Progenitor cell of endocrine pancreas (in vitro differentiated cells): ENCODE measurements at regions not wholly inside any gene's neighbourhood (a gene's known extent, or its start where the extent isn't known, plus 50 kb on each side); places are given as distances from the start of the nearest gene placed in this dataset.
A peak's percentile ranks its signal among the peaks of the same experiment; 100 is the strongest.

Source experiments
- DNase-seq: peaks from one replicate; pipeline ENCODE4 v3.0.0; 2021; ENCODE audit warnings: low spot score; ENCODE audit not compliant: unreplicated experiment
- H3K27ac Mint-ChIP-seq: 2 replicates; pipeline ENCODE4 v1.8.0; 2021; ENCODE audit warnings: mild to moderate bottlenecking, moderate library complexity, mixed read lengths
- H3K27me3 Mint-ChIP-seq: 2 replicates; pipeline ENCODE4 v1.8.0; 2021; ENCODE audit warnings: mixed read lengths
- H3K36me3 Mint-ChIP-seq: 2 replicates; pipeline ENCODE4 v1.8.0; 2022; ENCODE audit warnings: mixed read lengths; ENCODE audit not compliant: insufficient read depth
- H3K4me1 Mint-ChIP-seq: 2 replicates; pipeline ENCODE4 v1.8.0; 2021; ENCODE audit warnings: low read depth, mixed read lengths
- H3K4me3 Mint-ChIP-seq: 2 replicates; pipeline ENCODE4 v1.8.0; 2021; ENCODE audit warnings: low read depth, mild to moderate bottlenecking, moderate library complexity, mixed read lengths
- H3K9me3 Mint-ChIP-seq: 2 replicates; pipeline ENCODE4 v1.8.0; 2021; ENCODE audit warnings: low read depth, mixed read lengths
- TF ChIP-seq, protein P1 (sequence below): fragments of 200-600 bp; sonication (generic); IDR thresholded peaks from one replicate; pipeline ENCODE4 v1.5.0; 2021; ENCODE audit warnings: antibody characterized with exemption, mild to moderate bottlenecking; ENCODE audit not compliant: unreplicated experiment

DNA sequence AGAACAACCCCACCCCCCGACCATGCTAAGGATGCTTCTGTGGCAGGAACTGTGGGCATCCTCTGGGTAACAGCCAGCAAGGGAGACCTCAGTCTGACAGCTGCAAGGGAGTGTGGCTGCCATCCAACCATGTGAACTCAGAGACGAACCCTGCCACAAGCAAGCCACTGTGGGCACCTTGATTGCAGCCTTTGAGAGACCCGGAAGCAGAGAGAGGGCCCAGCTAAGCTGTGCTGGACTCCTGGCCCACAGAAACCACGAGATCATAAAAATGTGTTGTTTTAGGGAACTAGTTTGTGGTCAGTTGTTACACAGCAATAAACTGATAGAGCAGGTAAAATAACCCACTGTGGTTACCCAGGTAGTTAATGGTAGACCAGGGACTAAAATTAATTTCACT is 414.6 kb downstream of the CDH26 start:
- peaks cover 25% of the 10 kb centered on the region for H3K27me3 Mint-ChIP-seq
- H3K27ac Mint-ChIP-seq = peak overlapping the region; percentile 2
- peaks cover 29% of the 10 kb centered on the region for H3K9me3 Mint-ChIP-seq
- no peak for DNase-seq
- H3K36me3 Mint-ChIP-seq = no peaks in the 10 kb centered on the region
- TF ChIP-seq, protein P1, sequence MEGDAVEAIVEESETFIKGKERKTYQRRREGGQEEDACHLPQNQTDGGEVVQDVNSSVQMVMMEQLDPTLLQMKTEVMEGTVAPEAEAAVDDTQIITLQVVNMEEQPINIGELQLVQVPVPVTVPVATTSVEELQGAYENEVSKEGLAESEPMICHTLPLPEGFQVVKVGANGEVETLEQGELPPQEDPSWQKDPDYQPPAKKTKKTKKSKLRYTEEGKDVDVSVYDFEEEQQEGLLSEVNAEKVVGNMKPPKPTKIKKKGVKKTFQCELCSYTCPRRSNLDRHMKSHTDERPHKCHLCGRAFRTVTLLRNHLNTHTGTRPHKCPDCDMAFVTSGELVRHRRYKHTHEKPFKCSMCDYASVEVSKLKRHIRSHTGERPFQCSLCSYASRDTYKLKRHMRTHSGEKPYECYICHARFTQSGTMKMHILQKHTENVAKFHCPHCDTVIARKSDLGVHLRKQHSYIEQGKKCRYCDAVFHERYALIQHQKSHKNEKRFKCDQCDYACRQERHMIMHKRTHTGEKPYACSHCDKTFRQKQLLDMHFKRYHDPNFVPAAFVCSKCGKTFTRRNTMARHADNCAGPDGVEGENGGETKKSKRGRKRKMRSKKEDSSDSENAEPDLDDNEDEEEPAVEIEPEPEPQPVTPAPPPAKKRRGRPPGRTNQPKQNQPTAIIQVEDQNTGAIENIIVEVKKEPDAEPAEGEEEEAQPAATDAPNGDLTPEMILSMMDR = no peak
- H3K4me1 Mint-ChIP-seq = peaks cover 15% of the 10 kb centered on the region
- H3K4me3 Mint-ChIP-seq = no peak overlapping the region

DNA sequence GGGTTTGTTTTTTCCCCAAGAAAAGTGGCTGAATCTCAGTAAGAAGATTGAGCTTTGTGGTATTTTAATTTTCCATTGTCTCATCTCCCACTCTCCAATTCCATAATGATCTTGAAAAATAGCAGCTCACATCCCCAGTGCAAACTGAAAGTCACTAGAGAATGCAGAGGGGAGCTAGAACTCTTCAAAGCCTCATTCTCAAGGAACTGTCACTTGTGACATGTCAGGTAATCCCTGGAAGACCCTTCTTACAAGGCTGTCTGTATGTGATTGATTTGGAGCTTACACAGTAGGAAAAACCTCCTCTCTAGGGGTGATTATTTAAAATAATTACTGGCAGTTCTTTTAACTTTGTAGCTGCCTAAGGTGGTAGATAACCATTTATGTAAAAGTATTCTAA is 420.4 kb downstream of the CDH26 start:
- peaks cover 10% of the 10 kb centered on the region for H3K9me3 Mint-ChIP-seq

DNA sequence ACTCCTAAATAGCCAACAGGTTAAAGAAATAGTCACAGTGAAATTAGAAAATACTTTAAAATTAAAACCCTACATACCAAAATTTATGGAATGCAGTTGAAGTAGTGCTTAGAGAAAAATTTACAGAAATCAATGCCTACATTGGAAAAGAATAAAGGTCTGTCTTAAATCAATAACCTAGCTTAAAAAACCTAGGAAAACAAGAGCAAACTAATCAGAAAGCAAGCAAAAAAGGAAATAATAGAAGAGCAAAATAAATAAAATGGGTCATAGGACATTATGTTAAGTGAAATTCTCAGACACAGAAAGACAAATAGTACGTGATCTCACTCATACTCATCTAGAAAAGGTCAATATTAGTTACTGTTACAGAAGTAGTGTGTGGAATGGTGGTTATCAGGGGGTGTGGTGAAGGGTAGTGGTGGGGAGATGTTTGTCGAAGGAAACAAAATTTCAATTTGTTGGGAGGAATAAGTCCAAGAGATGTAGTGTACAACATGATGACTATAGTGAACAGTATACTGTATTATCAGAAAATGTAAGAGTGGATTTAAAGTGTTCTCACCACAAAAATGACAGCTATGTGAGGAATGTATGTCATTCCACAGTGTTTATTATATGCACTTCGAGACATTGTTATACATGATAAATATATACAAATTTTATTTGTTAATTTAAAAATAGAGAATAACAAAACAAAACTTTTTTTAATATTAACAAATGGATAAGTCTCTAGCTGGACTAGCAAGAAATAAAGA is 423.6 kb downstream of the CDH26 start:
- peaks cover 6% of the 10 kb centered on the region for H3K4me1 Mint-ChIP-seq
- TF ChIP-seq, protein P1 = no peak
- DNase-seq = no peak
- no peak overlapping the region for H3K4me3 Mint-ChIP-seq
- H3K27ac Mint-ChIP-seq = no peak overlapping the region
- H3K36me3 Mint-ChIP-seq = no peaks in the 10 kb centered on the region
- H3K9me3 Mint-ChIP-seq = peaks cover 7% of the 10 kb centered on the region
- H3K27me3 Mint-ChIP-seq = peaks cover 15% of the 10 kb centered on the region

More for the DNA sequence above, 420.4 kb downstream of the CDH26 start:
- no peak for DNase-seq
- TF ChIP-seq, protein P1 = no peak
- H3K4me3 Mint-ChIP-seq = no peak overlapping the region
- H3K27me3 Mint-ChIP-seq = peaks cover 31% of the 10 kb centered on the region
- H3K27ac Mint-ChIP-seq = no peak overlapping the region
- H3K4me1 Mint-ChIP-seq = peaks cover 6% of the 10 kb centered on the region
- no peaks in the 10 kb centered on the region for H3K36me3 Mint-ChIP-seq

DNA sequence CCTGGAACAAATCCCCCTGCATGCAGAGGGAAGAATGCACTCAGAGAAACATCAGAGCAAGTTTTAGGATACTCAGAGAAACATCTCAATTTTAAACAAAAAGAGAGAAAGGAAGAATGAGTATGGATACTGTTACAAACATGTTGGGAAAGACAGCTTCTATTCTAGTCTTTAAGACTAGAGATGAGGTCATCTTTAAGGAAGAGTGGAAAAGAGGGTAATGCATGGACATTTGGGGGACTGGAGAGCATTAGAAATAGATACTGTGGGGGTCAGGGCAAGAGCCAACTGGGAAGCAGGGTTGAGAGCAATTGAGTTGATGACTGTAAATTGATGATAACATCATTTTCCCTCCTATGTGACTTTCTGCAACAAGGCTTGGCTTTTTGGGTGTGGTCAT is 431.2 kb downstream of the CDH26 start:
- Mint-ChIP-seq H3K4me1 (no peaks in the 10 kb centered on the region), H3K4me3 (no peak overlapping the region), H3K27me3 (peaks cover 18% of the 10 kb centered on the region), H3K9me3 (peaks cover 4% of the 10 kb centered on the region), H3K27ac (no peak overlapping the region), H3K36me3 (no peaks in the 10 kb centered on the region)
- TF ChIP-seq, protein P1 = no peak
- no peak for DNase-seq

DNA sequence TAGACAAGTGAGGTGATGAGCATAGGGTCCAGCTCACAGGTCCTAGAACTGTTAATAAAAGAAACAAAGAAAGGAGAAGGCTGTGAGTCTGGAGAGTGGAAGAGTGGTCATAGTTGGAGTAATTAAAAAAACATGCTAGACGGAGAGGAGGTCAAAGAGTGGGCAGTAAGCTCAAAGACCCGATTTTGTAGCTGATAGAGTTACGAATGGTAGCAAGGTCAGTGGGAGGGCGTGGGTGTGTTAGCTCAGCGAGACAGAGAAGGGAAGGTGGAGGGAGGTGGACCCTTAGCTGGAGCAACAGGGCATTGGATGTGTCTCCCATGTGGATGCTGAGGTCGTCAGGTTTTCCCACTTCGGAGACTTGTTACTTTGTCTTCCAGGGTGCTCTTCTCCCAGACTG is 431.7 kb downstream of the CDH26 start:
- TF ChIP-seq, protein P1 = no peak
- no peak for DNase-seq
- Mint-ChIP-seq H3K9me3 (peaks cover 4% of the 10 kb centered on the region), H3K36me3 (no peaks in the 10 kb centered on the region), H3K4me3 (no peak overlapping the region), H3K27ac (no peak overlapping the region), H3K4me1 (no peaks in the 10 kb centered on the region), H3K27me3 (peaks cover 22% of the 10 kb centered on the region)
